NCI-H1417 treated with DMSO at 0.1 percent for 48 hours (cell line): ENCODE measurements at regions not wholly inside any gene's neighbourhood (a gene's known extent, or its start where the extent isn't known, plus 50 kb on each side); places are given as distances from the start of the nearest gene placed in this dataset.

Experiments used
- DNase-seq: peaks from one replicate; lab custom pipeline; 2025; lab: John Stamatoyannopoulos, UW

GRCh38 chr9:82153032-82153431 lies 164.5 kb downstream of the SPATA31D1 start:
- no peak for DNase-seq

DNA sequence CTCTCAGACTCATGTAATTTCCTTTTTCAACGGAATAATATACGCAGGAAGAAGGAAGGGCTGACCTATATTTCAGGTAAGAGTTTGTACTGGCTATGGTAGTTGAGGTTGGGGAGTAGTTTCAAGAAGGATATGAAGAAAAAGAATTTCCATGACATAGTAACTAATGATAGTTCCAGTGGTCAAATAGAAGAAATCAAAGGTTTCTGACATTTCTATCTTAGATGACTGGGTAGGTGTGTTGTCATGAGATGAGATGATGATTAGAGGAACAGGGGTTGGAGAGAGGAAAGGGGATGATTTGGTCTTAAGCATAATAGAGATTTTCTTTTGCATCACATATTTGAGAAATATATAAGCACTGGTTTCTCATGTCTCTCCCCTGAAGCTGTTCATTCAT lies 166.0 kb downstream of the SPATA31D1 start:
- no peak for DNase-seq

DNA sequence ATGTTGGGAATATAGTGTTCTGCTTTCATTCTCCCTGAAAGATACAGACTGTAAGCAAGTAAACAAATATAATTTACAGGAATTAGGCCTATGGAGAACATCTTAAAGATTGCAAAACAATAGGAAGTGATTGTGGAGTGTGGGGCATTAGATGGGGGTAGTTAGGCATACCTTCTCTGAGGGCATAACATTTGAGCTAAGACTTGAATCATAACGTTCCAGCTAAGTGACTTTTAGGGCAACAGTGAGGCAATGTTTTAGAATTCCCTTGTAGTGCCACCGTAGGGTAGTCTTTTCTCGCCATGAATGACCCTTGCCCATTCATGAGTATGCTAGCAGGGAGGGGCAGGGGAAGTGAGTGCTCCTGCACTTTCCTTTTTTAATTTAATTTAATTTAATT lies 173.3 kb downstream of the SPATA31D1 start:
- DNase-seq, result no peak

DNA sequence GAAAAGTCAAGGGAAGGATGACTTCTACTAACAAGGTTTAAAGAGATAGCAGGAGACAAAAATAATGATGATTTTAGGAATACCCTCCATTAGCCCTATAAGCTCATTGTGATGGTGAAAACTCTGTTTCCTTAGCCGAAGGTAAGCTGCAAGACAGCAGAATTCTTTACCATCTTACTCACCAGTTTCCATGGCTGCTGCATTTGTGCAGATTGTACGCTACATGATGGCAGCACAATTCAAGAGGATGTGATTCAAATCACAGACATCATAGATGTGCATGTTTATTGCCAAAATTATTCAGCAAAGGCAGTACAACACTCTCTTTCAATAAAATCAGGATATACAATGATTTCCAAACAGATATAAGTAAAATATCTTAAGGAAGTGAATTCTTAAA lies 175.6 kb downstream of the SPATA31D1 start:
- DNase-seq, result no peak

DNA sequence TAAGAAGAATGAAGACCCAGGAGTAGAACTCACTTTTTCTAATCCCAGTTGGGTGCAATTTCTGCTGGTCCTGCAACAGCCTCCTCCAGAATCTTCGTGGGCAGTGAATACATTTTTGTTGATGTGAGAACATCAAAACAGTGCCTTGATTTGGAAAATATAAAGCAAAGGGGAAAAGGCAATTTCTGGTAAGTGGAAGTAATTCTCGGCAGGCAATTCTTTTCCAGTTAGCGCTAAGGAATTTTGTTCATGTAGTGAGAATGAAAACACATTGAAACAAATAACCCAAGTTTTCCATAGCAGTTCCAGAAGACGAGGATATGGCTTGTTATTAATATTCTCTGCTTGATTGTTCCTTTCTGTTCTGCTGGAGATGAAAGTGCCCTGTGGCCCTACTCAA lies 178.7 kb downstream of the SPATA31D1 start:
- DNase-seq, result no peak

DNA sequence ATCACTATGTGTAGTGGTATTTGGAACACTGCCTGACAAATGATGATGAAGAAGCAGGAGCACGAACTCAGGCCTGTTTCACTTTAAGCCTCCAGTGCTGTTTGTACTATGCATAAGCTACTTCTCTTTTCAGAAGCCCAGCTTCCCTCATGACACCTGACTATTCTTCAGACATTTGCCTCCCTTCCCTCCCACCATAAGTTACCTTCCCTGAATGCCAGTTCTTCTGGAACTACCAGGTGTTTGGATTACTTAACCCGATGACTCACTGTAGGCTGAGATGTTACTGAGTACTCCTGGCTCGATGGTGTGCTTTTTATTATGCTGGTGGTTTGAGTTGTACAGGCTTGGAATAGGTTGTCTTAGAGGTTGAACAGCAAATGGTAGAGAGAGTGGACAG lies 180.0 kb downstream of the SPATA31D1 start:
- DNase-seq, result no peak

GRCh38 chr9:82170866-82171265 lies 182.3 kb downstream of the SPATA31D1 start:
- DNase-seq, result no peak

GRCh38 chr9:82171271-82171670 lies 182.7 kb downstream of the SPATA31D1 start:
- no peak for DNase-seq

DNA sequence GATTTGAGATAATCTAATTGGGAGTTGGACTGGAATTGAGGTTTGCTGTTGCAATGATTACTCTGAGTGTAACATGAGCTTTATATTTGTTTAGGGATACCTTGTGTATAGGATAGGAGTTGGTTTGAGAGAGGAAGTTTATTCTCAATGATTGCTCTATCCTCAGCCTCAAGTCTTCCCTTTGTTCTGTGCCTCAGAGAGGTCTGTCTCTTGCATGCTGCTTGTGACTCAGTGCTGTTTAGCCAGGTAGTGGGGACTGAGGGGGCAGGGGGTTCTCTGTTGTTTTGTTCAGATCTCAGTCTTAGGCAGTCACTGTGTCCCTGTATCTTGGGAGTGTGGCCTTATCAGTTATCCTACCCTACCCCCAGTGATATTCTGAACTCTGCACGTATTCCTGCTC lies 192.1 kb downstream of the SPATA31D1 start:
- no peak for DNase-seq

- no peak for DNase-seq
Observed at GRCh38 chr9:82183181-82183860, 194.7 kb downstream of the SPATA31D1 start.

DNA sequence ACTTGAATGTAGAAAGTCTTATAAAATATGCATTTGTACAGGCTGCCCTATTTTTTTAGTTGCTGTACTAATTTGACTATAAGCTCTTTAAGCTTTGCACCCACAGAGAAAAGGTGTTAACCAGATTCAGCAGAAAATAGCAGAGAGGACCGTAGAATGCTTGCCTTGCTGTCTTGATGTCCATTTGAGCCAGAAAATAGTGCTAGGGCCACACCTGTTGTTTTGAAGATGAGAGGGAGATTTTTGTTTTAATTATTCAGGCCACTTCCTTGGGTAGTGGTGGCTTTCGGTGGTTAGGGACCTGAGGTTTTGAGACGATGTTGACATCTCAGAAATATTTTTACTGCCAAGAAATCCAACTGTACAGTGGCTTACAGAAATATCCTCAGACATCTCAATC lies 196.0 kb downstream of the SPATA31D1 start:
- DNase-seq, result peak; percentile 70

DNA sequence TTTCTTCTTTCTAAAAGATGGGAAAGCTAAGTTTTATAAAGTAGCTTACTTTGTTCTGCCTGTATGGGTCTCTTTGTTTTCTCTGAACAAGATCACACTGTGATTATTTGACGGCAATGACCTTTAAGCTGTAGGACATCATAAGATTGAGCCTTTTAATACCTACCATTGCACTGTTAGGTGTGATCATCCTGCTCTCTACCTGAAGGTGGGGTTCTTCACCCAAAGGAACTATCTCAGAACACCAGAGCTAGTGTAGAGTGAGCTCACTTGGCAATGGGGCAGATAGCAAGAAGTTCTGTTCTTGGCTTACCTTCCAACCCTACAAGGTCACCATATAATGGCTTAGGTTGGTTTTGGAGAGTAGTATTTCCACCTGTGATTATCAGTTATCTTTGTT lies 200.2 kb downstream of the SPATA31D1 start:
- DNase-seq, result no peak

DNA sequence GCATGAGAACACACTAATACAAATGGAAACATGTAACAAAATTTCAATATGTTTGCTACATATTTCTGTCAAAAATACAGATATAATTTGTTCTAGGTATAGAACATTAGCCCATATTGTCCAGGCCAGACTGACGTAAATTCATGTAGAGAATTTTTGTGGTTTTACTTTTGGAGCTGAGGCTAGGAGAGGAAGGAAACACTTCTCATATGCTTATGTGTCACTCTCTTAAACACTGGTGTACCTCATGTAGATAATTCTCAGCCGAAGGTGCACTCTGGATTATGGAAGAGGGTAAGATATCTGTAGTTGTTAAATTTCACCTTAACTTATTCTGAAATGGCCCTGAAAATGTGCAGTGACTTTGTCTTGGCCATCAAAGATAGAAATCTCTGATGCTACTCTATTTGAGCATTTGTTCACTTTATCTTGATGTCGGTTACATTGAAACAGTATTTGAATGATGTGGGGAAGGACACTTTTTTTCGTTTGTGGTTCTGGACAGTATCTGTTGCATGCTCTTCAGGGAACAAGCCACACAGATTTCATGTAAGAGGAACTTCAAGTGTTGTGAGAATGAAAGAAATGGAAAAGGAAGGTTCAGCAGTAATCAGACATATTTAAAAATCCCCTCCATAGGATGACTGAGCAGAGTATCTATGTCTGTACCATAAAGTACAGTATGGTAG lies 202.7 kb downstream of the SPATA31D1 start:
- no peak for DNase-seq

DNA sequence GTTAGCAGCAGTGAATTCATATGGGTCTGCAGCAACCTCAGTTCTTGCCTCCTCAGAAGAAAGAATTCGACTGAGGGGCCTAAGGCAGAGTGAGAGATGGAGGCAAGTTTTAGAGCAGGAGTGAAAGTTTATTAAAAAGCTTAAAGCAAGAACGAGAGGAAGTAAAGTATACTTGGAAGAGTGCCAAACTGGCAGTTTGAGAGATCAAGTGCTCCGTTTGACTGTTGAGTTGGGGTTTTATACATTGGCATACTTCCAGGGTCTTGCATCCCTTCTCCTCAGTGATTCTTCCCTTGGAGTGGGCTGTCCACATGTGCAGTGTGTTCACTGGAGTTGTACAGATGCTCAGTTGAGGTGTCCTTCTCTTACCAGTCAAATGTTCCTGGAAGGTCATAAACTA lies 203.6 kb downstream of the SPATA31D1 start:
- DNase-seq, result no peak

GRCh38 chr9:82196622-82197441 lies 208.3 kb downstream of the SPATA31D1 start:
- peak; percentile 98 for DNase-seq

DNA sequence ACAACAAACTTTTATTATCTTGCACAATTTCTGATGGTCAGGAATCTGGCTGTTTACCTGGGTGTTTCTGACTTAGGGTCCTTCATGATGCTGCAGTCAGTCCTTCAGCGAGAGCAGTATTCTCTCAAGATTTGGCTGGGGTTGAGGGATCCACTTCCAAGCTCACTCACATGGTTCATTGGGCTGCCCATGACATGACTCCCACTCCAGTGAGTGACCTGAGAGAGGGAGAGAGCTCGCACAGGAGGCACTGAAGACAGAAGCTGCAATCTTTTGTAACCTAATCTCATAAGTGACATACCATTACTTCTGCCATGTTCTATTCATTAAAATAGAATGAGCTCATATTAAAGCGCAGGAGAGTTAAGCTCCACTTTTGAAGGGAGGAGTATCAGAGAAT lies 212.6 kb downstream of the SPATA31D1 start:
- DNase-seq, result no peak

- DNase-seq, result no peak
Observed at GRCh38 chr9:82202808-82203207, 214.2 kb downstream of the SPATA31D1 start.

DNA sequence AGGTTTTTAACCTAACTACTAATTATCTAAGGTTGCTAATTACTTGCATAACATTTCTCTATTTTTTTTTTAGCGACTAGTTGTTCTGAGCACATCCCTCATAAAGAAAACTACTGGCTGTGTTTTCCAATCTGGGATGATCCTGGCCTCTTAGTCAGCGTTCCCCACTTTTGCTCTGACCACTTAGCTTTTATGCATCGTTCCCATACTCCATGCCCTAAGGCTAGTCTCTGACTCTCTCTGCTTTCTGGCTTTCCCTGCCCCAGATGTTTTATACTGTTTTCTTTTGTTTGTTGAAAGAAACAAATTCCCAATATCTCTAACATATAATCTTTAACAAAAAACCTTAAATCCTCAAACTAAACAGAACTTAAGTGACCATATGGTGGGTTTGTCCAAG lies 217.9 kb downstream of the SPATA31D1 start:
- no peak for DNase-seq

DNA sequence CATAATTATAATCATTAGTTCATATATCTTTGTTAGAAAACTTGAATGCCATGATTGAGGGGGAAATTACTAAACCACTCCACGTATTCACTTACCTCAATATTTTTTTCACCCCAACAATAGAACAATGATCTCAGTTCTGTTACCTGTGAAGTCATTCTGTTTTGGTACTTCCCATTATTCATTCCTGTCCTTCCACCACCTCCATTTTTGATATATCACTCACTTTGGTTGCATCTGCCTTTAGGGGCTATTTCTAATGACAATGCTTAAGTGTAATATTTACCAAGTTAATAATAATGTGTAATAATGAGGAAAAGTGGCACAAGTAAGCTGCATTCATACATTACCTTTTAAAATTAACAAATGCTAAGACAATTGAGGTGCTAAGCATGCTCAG lies 218.4 kb downstream of the SPATA31D1 start:
- DNase-seq, result no peak

GRCh38 chr9:82208741-82209450 lies 220.3 kb downstream of the SPATA31D1 start:
- DNase-seq, result no peak

DNA sequence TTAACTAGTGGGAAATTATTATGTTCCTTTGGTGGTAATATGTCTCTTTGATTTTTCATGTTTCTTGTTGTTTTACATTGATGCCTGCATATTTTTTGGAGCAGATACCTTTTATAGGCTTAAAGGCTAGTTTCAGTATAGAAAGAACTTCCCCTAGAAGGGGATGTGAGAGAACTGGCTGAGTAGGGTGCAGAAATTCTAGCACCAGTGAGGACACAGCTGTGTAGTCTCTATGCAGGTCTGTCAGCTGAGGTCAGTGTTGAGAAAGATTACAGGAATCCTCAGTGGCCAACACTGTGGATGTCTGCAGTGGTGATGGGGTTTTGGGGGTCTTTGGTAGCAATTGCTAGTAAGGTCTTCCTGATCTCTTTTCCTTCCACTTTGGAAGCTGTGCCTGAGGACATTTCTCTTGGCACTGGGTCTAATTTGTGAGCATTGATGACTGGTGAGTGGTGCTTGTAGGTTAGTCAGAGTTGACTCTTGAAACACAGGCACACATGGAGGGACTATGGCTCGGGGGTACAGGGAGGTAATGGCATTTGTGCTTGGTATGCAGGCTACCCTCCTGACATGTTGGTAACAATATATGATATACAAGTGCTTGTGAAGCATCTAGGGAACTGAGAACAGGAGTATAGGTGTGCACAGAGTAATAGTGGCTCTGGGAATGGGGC lies 221.4 kb downstream of the SPATA31D1 start:
- DNase-seq, result no peak

GRCh38 chr9:82212885-82213284 lies 224.3 kb downstream of the SPATA31D1 start:
- DNase-seq, result no peak
